ENCODE measurements at regions not wholly inside any gene's neighbourhood (a gene's known extent, or its start where the extent isn't known, plus 50 kb on each side); places are given as distances from the start of the nearest gene placed in this dataset.

- Histone ChIP-seq H3K27me3 (ENCODE audit: control insufficient read depth, extremely low read depth, insufficient read depth, low read length) (no peaks in the 10 kb centered on the region), H3K79me2 (ENCODE audit: control insufficient read depth, insufficient read depth, low read length) (no peaks in the 10 kb centered on the region), H3K4me1 (ENCODE audit: control insufficient read depth, extremely low read depth, insufficient read depth, low read length) (no peaks in the 10 kb centered on the region), H4K20me1 (ENCODE audit: control insufficient read depth, extremely low read depth, insufficient read depth, low read length) (no peaks in the 10 kb centered on the region), H2AFZ (ENCODE audit: control insufficient read depth, low read length) (no peak overlapping the region), H3K4me3 (ENCODE audit: control insufficient read depth in 2 of 3, extremely low read depth in 1 of 3, insufficient read depth in 2 of 3, low read depth in 1 of 3, low read length in 3 of 3) (no peak overlapping the region), H3K9me1 (ENCODE audit: control insufficient read depth, extremely low read depth, insufficient read depth, low read length) (no peaks in the 10 kb centered on the region), H3K36me3 (ENCODE audit: control insufficient read depth in 2 of 2, extremely low read depth in 1 of 2, insufficient read depth in 2 of 2, low read length in 2 of 2) (no peaks in the 10 kb centered on the region), H3K4me2 (ENCODE audit: control insufficient read depth, extremely low read depth, insufficient read depth, low read depth, low read length) (no peak overlapping the region), H3K9ac (ENCODE audit: control insufficient read depth, extremely low read depth, insufficient read depth, low read length) (no peak overlapping the region), H3K9me3 (ENCODE audit: control insufficient read depth, low read depth, low read length) (no peaks in the 10 kb centered on the region), H3K27ac (ENCODE audit: control insufficient read depth, insufficient read depth, low read length) (no peak overlapping the region)
- DNase-seq (ENCODE audit: low read depth, low spot score) (no peak), FAIRE-seq (no peak)
- dilution Hi-C loops (cut with MboI; ENCODE audit: extremely low pct_ligation_motif_present, low sequenced_read_pairs), result no loop called here
- TF ChIP-seq EZH2 (IDR thresholded peaks at IDR 0.05; ENCODE audit: low read length) (no peak), CTCF (optimal IDR thresholded peaks at IDR 0.05 in 1 of 3, IDR thresholded peaks at IDR 0.05 in 1 of 3, conservative IDR thresholded peaks at IDR 0.05 in 1 of 3; ENCODE audit: extremely low read depth in 1 of 3, insufficient read depth in 2 of 3, low read length in 3 of 3) (no peak)
Observed at GRCh38 chr9:111179577-111179976, 141.3 kb upstream of the LPAR1 start.

GRCh38 chr9:111178331-111179055 lies 140.2 kb upstream of the LPAR1 start:
- no peak for DNase-seq (ENCODE audit: low read depth, low spot score)
- no peak overlapping the region for H3K4me2 ChIP-seq (ENCODE audit: control insufficient read depth, extremely low read depth, insufficient read depth, low read depth, low read length)

More at GRCh38 chr9:111178331-111179055, 140.2 kb upstream of the LPAR1 start:
- no peak overlapping the region for H3K9ac ChIP-seq (ENCODE audit: control insufficient read depth, extremely low read depth, insufficient read depth, low read length)
- no peak for FAIRE-seq
- no peak overlapping the region for H3K27ac ChIP-seq (ENCODE audit: control insufficient read depth, insufficient read depth, low read length)
- H3K79me2 ChIP-seq (ENCODE audit: control insufficient read depth, insufficient read depth, low read length), result no peaks in the 10 kb centered on the region
- H2AFZ ChIP-seq (ENCODE audit: control insufficient read depth, low read length), result no peak overlapping the region
- dilution Hi-C loops (cut with MboI; ENCODE audit: extremely low pct_ligation_motif_present, low sequenced_read_pairs), result no loop called here
- no peaks in the 10 kb centered on the region for H3K9me1 ChIP-seq (ENCODE audit: control insufficient read depth, extremely low read depth, insufficient read depth, low read length)
- H4K20me1 ChIP-seq (ENCODE audit: control insufficient read depth, extremely low read depth, insufficient read depth, low read length), result no peaks in the 10 kb centered on the region
- no peaks in the 10 kb centered on the region for H3K4me1 ChIP-seq (ENCODE audit: control insufficient read depth, extremely low read depth, insufficient read depth, low read length)
- no peak overlapping the region for H3K4me3 ChIP-seq (ENCODE audit: control insufficient read depth in 2 of 3, extremely low read depth in 1 of 3, insufficient read depth in 2 of 3, low read depth in 1 of 3, low read length in 3 of 3)
- H3K36me3 ChIP-seq (ENCODE audit: control insufficient read depth in 2 of 2, extremely low read depth in 1 of 2, insufficient read depth in 2 of 2, low read length in 2 of 2), result no peaks in the 10 kb centered on the region
- no peaks in the 10 kb centered on the region for H3K9me3 ChIP-seq (ENCODE audit: control insufficient read depth, low read depth, low read length)
- H3K27me3 ChIP-seq (ENCODE audit: control insufficient read depth, extremely low read depth, insufficient read depth, low read length), result no peaks in the 10 kb centered on the region
- TF ChIP-seq CTCF (optimal IDR thresholded peaks at IDR 0.05 in 1 of 3, IDR thresholded peaks at IDR 0.05 in 1 of 3, conservative IDR thresholded peaks at IDR 0.05 in 1 of 3; ENCODE audit: extremely low read depth in 1 of 3, insufficient read depth in 2 of 3, low read length in 3 of 3), result no peak
- TF ChIP-seq EZH2 (IDR thresholded peaks at IDR 0.05; ENCODE audit: low read length), result no peak

Data from keratinocyte (primary cell).